HG03565 (cell line): ENCODE measurements at regions not wholly inside any gene's neighbourhood (a gene's known extent, or its start where the extent isn't known, plus 50 kb on each side); places are given as distances from the start of the nearest gene placed in this dataset.

Experiments
- ATAC-seq: cut with Tn5 transposase; IDR thresholded peaks from one replicate; pipeline ENCODE4 v1.9.1; 2021; ENCODE audit warnings: mild to moderate bottlenecking, moderate library complexity; ENCODE audit not compliant: unreplicated experiment

- no peak for ATAC-seq
Observed at GRCh38 chr10:5305374-5305773, 59.4 kb upstream of the UCN3 start.

GRCh38 chr10:5310914-5311313 is 53.9 kb upstream of the UCN3 start:
- no peak for ATAC-seq

- no peak for ATAC-seq
Observed at GRCh38 chr10:5311617-5312016, 53.1 kb upstream of the UCN3 start.

- no peak for ATAC-seq
Observed at GRCh38 chr10:5314840-5315239, 49.9 kb upstream of the UCN3 start.
